HCT116 (cell line): ENCODE measurements at regions not wholly inside any gene's neighbourhood (a gene's known extent, or its start where the extent isn't known, plus 50 kb on each side); places are given as distances from the start of the nearest gene placed in this dataset.

ENCODE experiments used
- ATAC-seq: fragments of 200-7000 bp; cut with Tn5 transposase; 2 replicates; pipeline ENCODE4 v1.9.1; 2020; ENCODE audit warnings: mild to moderate bottlenecking, moderate library complexity
- BruUV-seq: library from RNA; stranded (reverse); fragments of 400-500 nt; replicated peaks from 2 replicates; lab custom pipeline; 2021; lab: Mats Ljungman, UMichigan
- CTCF ChIA-PET: fragments of 300-600 bp; sonication (Branson Sonifier 250); formaldehyde crosslinking; loops from one replicate; lab custom pipeline; 2021; ENCODE audit warnings: antibody characterized with exemption; lab: Charles Lee
- POLR2A ChIA-PET: fragments of 300-600, 350-600 bp; sonication (Branson Sonifier 250); formaldehyde crosslinking; loops from one replicate; lab custom pipeline; 2021; ENCODE audit warnings: antibody characterized with exemption; lab: Charles Lee
- RAD21 ChIA-PET, 2 experiments: fragments of 300-600 bp; sonication (Branson Sonifier 250); formaldehyde crosslinking; loops; one replicate each; lab custom pipeline; 2023; ENCODE audit warnings: low total read pairs in 2 of 2; ENCODE audit not compliant: uncharacterized antibody in 2 of 2, unreplicated experiment in 2 of 2, low non-redundant PET in 1 of 2; lab: Charles Lee
- DNase-seq: peaks from one replicate; pipeline ENCODE4 v3.0.0-alpha.2; 2010; ENCODE audit warnings: low read depth, low spot score
- H2AFZ ChIP-seq: fragments of 200-600 bp; shearing (Covaris generic), sonication (generic); 2 replicates; pipeline ENCODE4 v1.6.1; 2017; ENCODE audit warnings: low read depth, mixed run types, mixed read lengths, antibody characterized with exemption, low read length; ENCODE audit not compliant: poor library complexity, severe bottlenecking
- H3K27ac ChIP-seq: 2 replicates; pipeline ENCODE4 v1.5.1; 2012; ENCODE audit warnings: low read depth, low read length
- H3K27me3 ChIP-seq: fragments of 200-600 bp; sonication (generic); 2 replicates; pipeline ENCODE4 v1.6.1; 2016; ENCODE audit warnings: mixed run types, low read length, mixed read lengths; ENCODE audit not compliant: insufficient read depth
- H3K36me3 ChIP-seq, 2 experiments: fragments of 200-500 bp in 1 of 2; fragments of 200-600 bp in 1 of 2; sonication (Bioruptor generic) in 1 of 2; sonication (generic) in 1 of 2; 2 replicates each; pipeline versions ENCODE4 v1.5.1 to v1.6.1; 2014 to 2016; ENCODE audit warnings: low read length in 2 of 2, inconsistent platforms in 1 of 2, mixed read lengths in 1 of 2, mixed run types in 1 of 2; ENCODE audit not compliant: insufficient read depth in 2 of 2, control insufficient read depth in 1 of 2
- H3K4me1 ChIP-seq, 2 experiments: fragments of 200-600 bp in 1 of 2; sonication (generic) in 1 of 2; 2 replicates each; pipeline versions ENCODE4 v1.5.1 to v1.6.1; 2012 to 2017; ENCODE audit warnings: low read length in 2 of 2, inconsistent platforms in 1 of 2, mild to moderate bottlenecking in 1 of 2, mixed read lengths in 1 of 2, mixed run types in 1 of 2, moderate library complexity in 1 of 2; ENCODE audit not compliant: insufficient read depth in 2 of 2, control insufficient read depth in 1 of 2
- H3K4me2 ChIP-seq: fragments of 200-600 bp; sonication (generic); 2 replicates; pipeline ENCODE4 v1.6.1; 2017; ENCODE audit warnings: mixed run types, low read length, mixed read lengths
- H3K4me3 ChIP-seq, 2 experiments: fragments of 200-600 bp in 1 of 2; sonication (generic) in 1 of 2; replicated peaks in 1 of 2; 2 replicates each; pipeline ENCODE4 v1.5.1; 2011 to 2016; ENCODE audit warnings: low read length in 2 of 2, control low read depth in 1 of 2, low read depth in 1 of 2, mild to moderate bottlenecking in 1 of 2, mixed read lengths in 1 of 2, mixed run types in 1 of 2
- H3K79me2 ChIP-seq: fragments of 200-600 bp; sonication (generic); 2 replicates; pipeline ENCODE4 v1.6.1; 2017; ENCODE audit warnings: mild to moderate bottlenecking, mixed run types, low read length, moderate library complexity, mixed read lengths; ENCODE audit not compliant: insufficient read depth
- H3K9ac ChIP-seq: fragments of 200-600 bp; sonication (generic); 2 replicates; pipeline ENCODE4 v1.6.1; 2016; ENCODE audit warnings: low read length, mixed read lengths
- H3K9me2 ChIP-seq: fragments of 200-600 bp; sonication (generic), shearing (Covaris generic); 2 replicates; pipeline ENCODE4 v1.6.1; 2017; ENCODE audit warnings: mixed run types, mild to moderate bottlenecking, moderate library complexity; ENCODE audit not compliant: insufficient read depth
- H3K9me3 ChIP-seq, 2 experiments: fragments of 200-500 bp in 1 of 2; fragments of 200-600 bp in 1 of 2; sonication (Bioruptor generic) in 1 of 2; sonication (generic) in 1 of 2; 2 replicates each; pipeline ENCODE4 v1.6.1; 2014 to 2017; ENCODE audit warnings: low read length in 2 of 2, mixed read lengths in 2 of 2, inconsistent platforms in 1 of 2, low read depth in 1 of 2, mild to moderate bottlenecking in 1 of 2, mixed run types in 1 of 2, moderate library complexity in 1 of 2; ENCODE audit not compliant: control insufficient read depth in 1 of 2, insufficient read depth in 1 of 2
- H4K20me1 ChIP-seq: fragments of 200-600 bp; sonication (generic), shearing (Covaris generic); 2 replicates; pipeline ENCODE4 v1.6.1; 2017; ENCODE audit warnings: mixed run types, mild to moderate bottlenecking, moderate library complexity; ENCODE audit not compliant: insufficient read depth
- EGR1 ChIP-seq: IDR thresholded peaks from 2 replicates; pipeline ENCODE4 v1.6.1; 2012; ENCODE audit warnings: low read depth
- ELF1 ChIP-seq: IDR thresholded peaks from 2 replicates; pipeline ENCODE4 v1.6.1; 2012; ENCODE audit warnings: low read depth, borderline replicate concordance
- FOSL1 ChIP-seq: IDR thresholded peaks from 2 replicates; pipeline ENCODE4 v1.6.1; 2012; ENCODE audit warnings: low read depth
- JUND ChIP-seq: IDR thresholded peaks from 2 replicates; pipeline ENCODE4 v1.6.1; 2012
- POLR2A ChIP-seq: IDR thresholded peaks from 2 replicates; pipeline ENCODE4 v1.7.0; 2011; ENCODE audit warnings: borderline replicate concordance; ENCODE audit not compliant: insufficient read depth, insufficient read length; ENCODE audit errors: extremely low read depth
- POLR2AphosphoS5 ChIP-seq: IDR thresholded peaks from 2 replicates; pipeline ENCODE4 v1.6.1; 2011; ENCODE audit warnings: mild to moderate bottlenecking, low read depth, low read length, moderate library complexity
- RAD21 ChIP-seq: IDR thresholded peaks from 2 replicates; pipeline ENCODE4 v1.6.1; 2012; ENCODE audit warnings: low read depth, mild to moderate bottlenecking
- SP1 ChIP-seq: IDR thresholded peaks from 2 replicates; pipeline ENCODE4 v1.6.1; 2012; ENCODE audit warnings: low read depth
- TCF7L2 ChIP-seq: IDR thresholded peaks from 2 replicates; pipeline ENCODE4 v1.7.0; 2011; ENCODE audit warnings: borderline replicate concordance, inconsistent platforms; ENCODE audit not compliant: insufficient read depth, insufficient read length; ENCODE audit errors: extremely low read depth
- ZNF274 ChIP-seq: fragments of 200-500 bp; sonication (Bioruptor generic); IDR thresholded peaks from 2 replicates; pipeline ENCODE4 v1.6.1; 2014; ENCODE audit warnings: mild to moderate bottlenecking, low read depth, low read length, inconsistent platforms
- intact Hi-C: fragments of 100-400 bp; cut with micrococcal nuclease; formaldehyde crosslinking; loops from 2 replicates; pipeline ENCODE4 v1.10.0; 2022
- TF ChIP-seq, protein P1 (sequence below): IDR thresholded peaks from 2 replicates; pipeline ENCODE4 v1.6.1; 2012
- TF ChIP-seq, protein P2 (sequence below): IDR thresholded peaks from 2 replicates; pipeline ENCODE4 v1.6.1; 2012; ENCODE audit warnings: low read depth
- TF ChIP-seq, protein P3 (sequence below), 3 experiments: fragments of 200-600 bp in 1 of 3; sonication (generic) in 1 of 3; IDR thresholded peaks in 2 of 3; conservative IDR thresholded peaks in 1 of 3; 2 replicates each; pipeline ENCODE4 v1.5.1; 2012 to 2017; ENCODE audit warnings: low read depth in 2 of 3, low read length in 2 of 3, antibody characterized with exemption in 1 of 3, borderline replicate concordance in 1 of 3, control low read depth in 1 of 3, mild to moderate bottlenecking in 1 of 3, mixed read lengths in 1 of 3, mixed run types in 1 of 3, moderate library complexity in 1 of 3; ENCODE audit not compliant: insufficient read depth in 1 of 3
- TF ChIP-seq, protein P4 (sequence below): IDR thresholded peaks from 2 replicates; pipeline ENCODE4 v1.6.1; 2012
- TF ChIP-seq, protein P5 (sequence below): IDR thresholded peaks from 2 replicates; pipeline ENCODE4 v1.6.1; 2011; ENCODE audit warnings: mild to moderate bottlenecking, low read length, moderate library complexity; ENCODE audit not compliant: insufficient replicate concordance; ENCODE audit errors: extremely low read depth

DNA sequence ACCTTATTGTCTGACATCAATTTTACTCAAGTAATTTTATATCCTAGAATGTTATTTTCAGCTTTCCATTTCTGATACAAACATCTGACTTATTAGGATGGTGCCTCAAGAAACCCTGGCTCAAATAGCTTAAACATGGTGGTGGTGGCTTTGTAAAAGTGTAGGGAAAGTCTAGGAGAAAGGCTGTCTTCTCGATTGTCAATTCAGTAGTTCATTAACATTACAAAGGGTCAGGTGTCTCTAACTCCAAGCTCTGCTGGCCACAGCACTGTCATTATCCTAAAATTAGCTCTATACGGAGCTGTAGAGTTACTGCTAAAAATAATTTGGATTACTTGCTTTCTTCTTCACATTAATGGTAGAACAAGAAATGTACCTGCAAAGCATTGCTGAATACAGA lies 1360.1 kb upstream of the CDH6 start:
- TF ChIP-seq, protein P1, sequence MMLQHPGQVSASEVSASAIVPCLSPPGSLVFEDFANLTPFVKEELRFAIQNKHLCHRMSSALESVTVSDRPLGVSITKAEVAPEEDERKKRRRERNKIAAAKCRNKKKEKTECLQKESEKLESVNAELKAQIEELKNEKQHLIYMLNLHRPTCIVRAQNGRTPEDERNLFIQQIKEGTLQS = no peak
- TF ChIP-seq, protein P2, sequence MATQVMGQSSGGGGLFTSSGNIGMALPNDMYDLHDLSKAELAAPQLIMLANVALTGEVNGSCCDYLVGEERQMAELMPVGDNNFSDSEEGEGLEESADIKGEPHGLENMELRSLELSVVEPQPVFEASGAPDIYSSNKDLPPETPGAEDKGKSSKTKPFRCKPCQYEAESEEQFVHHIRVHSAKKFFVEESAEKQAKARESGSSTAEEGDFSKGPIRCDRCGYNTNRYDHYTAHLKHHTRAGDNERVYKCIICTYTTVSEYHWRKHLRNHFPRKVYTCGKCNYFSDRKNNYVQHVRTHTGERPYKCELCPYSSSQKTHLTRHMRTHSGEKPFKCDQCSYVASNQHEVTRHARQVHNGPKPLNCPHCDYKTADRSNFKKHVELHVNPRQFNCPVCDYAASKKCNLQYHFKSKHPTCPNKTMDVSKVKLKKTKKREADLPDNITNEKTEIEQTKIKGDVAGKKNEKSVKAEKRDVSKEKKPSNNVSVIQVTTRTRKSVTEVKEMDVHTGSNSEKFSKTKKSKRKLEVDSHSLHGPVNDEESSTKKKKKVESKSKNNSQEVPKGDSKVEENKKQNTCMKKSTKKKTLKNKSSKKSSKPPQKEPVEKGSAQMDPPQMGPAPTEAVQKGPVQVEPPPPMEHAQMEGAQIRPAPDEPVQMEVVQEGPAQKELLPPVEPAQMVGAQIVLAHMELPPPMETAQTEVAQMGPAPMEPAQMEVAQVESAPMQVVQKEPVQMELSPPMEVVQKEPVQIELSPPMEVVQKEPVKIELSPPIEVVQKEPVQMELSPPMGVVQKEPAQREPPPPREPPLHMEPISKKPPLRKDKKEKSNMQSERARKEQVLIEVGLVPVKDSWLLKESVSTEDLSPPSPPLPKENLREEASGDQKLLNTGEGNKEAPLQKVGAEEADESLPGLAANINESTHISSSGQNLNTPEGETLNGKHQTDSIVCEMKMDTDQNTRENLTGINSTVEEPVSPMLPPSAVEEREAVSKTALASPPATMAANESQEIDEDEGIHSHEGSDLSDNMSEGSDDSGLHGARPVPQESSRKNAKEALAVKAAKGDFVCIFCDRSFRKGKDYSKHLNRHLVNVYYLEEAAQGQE = no peak
- no peak for TF ChIP-seq FOSL1
- TF ChIP-seq, protein P3, sequence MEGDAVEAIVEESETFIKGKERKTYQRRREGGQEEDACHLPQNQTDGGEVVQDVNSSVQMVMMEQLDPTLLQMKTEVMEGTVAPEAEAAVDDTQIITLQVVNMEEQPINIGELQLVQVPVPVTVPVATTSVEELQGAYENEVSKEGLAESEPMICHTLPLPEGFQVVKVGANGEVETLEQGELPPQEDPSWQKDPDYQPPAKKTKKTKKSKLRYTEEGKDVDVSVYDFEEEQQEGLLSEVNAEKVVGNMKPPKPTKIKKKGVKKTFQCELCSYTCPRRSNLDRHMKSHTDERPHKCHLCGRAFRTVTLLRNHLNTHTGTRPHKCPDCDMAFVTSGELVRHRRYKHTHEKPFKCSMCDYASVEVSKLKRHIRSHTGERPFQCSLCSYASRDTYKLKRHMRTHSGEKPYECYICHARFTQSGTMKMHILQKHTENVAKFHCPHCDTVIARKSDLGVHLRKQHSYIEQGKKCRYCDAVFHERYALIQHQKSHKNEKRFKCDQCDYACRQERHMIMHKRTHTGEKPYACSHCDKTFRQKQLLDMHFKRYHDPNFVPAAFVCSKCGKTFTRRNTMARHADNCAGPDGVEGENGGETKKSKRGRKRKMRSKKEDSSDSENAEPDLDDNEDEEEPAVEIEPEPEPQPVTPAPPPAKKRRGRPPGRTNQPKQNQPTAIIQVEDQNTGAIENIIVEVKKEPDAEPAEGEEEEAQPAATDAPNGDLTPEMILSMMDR (IDR thresholded peaks at IDR 0.05 in 2 of 3, conservative IDR thresholded peaks at IDR 0.05 in 1 of 3; ENCODE audit: borderline replicate concordance in 1 of 3, insufficient read depth in 1 of 3, low read depth in 2 of 3, low read length in 2 of 3) = no peak
- TF ChIP-seq POLR2A = no peak
- TF ChIP-seq, protein P4, sequence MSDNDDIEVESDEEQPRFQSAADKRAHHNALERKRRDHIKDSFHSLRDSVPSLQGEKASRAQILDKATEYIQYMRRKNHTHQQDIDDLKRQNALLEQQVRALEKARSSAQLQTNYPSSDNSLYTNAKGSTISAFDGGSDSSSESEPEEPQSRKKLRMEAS = no peak
- no peak for TF ChIP-seq EGR1
- TF ChIP-seq RAD21 = no peak
- no peak for TF ChIP-seq JUND
- TF ChIP-seq SP1 = no peak
- TF ChIP-seq ZNF274 = no peak
- no peak for TF ChIP-seq TCF7L2
- TF ChIP-seq ELF1 = no peak
- TF ChIP-seq, protein P5, sequence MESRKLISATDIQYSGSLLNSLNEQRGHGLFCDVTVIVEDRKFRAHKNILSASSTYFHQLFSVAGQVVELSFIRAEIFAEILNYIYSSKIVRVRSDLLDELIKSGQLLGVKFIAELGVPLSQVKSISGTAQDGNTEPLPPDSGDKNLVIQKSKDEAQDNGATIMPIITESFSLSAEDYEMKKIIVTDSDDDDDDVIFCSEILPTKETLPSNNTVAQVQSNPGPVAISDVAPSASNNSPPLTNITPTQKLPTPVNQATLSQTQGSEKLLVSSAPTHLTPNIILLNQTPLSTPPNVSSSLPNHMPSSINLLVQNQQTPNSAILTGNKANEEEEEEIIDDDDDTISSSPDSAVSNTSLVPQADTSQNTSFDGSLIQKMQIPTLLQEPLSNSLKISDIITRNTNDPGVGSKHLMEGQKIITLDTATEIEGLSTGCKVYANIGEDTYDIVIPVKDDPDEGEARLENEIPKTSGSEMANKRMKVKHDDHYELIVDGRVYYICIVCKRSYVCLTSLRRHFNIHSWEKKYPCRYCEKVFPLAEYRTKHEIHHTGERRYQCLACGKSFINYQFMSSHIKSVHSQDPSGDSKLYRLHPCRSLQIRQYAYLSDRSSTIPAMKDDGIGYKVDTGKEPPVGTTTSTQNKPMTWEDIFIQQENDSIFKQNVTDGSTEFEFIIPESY = no peak
- no peak for TF ChIP-seq POLR2AphosphoS5
- Histone ChIP-seq H3K36me3 (no peaks in the 10 kb centered on the region), H3K4me2 (no peak overlapping the region), H3K4me1 (no peaks in the 10 kb centered on the region), H3K27me3 (no peaks in the 10 kb centered on the region), H3K27ac (no peak overlapping the region), H4K20me1 (no peaks in the 10 kb centered on the region), H3K9me3 (peaks cover 16 to 19% of the 10 kb centered on the region in 2 experiments; a peak in 2 of 4 replicates), H3K9me2 (no peaks in the 10 kb centered on the region), H2AFZ (no peak overlapping the region), H3K79me2 (no peaks in the 10 kb centered on the region), H3K4me3 (no peak overlapping the region), H3K9ac (no peak overlapping the region)
- ATAC-seq (no peak), DNase-seq (no peak)
- CTCF ChIA-PET = no interaction called here
- intact Hi-C loops = no loop called here
- BruUV-seq = no TSS peak
- RAD21 ChIA-PET = no interaction called here
- POLR2A ChIA-PET = no interaction called here
